C4-2B (cell line): ENCODE measurements at regions not wholly inside any gene's neighbourhood (a gene's known extent, or its start where the extent isn't known, plus 50 kb on each side); places are given as distances from the start of the nearest gene placed in this dataset.

Experiments used
- ZFX ChIP-seq: fragments of 450-650 bp; IDR thresholded peaks from 2 replicates; pipeline ENCODE4 v1.6.1; 2017
- TF ChIP-seq, protein P1 (sequence below): fragments of 450-650 bp; conservative IDR thresholded peaks from 2 replicates; pipeline ENCODE4 v1.5.1; 2017; ENCODE audit warnings: mild to moderate bottlenecking

GRCh38 chr12:73185403-73185802 is 913.2 kb downstream of the TRHDE start:
- TF ChIP-seq, protein P1, sequence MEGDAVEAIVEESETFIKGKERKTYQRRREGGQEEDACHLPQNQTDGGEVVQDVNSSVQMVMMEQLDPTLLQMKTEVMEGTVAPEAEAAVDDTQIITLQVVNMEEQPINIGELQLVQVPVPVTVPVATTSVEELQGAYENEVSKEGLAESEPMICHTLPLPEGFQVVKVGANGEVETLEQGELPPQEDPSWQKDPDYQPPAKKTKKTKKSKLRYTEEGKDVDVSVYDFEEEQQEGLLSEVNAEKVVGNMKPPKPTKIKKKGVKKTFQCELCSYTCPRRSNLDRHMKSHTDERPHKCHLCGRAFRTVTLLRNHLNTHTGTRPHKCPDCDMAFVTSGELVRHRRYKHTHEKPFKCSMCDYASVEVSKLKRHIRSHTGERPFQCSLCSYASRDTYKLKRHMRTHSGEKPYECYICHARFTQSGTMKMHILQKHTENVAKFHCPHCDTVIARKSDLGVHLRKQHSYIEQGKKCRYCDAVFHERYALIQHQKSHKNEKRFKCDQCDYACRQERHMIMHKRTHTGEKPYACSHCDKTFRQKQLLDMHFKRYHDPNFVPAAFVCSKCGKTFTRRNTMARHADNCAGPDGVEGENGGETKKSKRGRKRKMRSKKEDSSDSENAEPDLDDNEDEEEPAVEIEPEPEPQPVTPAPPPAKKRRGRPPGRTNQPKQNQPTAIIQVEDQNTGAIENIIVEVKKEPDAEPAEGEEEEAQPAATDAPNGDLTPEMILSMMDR: no peak
- no peak for TF ChIP-seq ZFX
